Cardiac muscle cell (in vitro differentiated cells and primary cell): ENCODE measurements at regions not wholly inside any gene's neighbourhood (a gene's known extent, or its start where the extent isn't known, plus 50 kb on each side); places are given as distances from the start of the nearest gene placed in this dataset.

Source experiments
- DNase-seq, 2 donors: peaks; one replicate each; pipeline versions ENCODE4 v3.0.0 to v3.0.0-alpha.2; 2010 to 2017; ENCODE audit warnings: low read depth in 1 of 2, low spot score in 1 of 2
- H3K27ac ChIP-seq: fragments of 200-600 bp; sonication (generic); 2 replicates; pipeline ENCODE4 v1.5.1; 2016
- H3K27me3 ChIP-seq: fragments of 200-600 bp; sonication (generic); 2 replicates; pipeline ENCODE4 v1.6.0; 2016; ENCODE audit warnings: control low read depth
- H3K36me3 ChIP-seq: fragments of 200-600 bp; sonication (generic); 2 replicates; pipeline ENCODE4 v1.5.1; 2016; ENCODE audit warnings: control low read depth
- H3K4me1 ChIP-seq: fragments of 200-600 bp; sonication (generic); 2 replicates; pipeline ENCODE4 v1.8.1; 2017; ENCODE audit warnings: low read depth, mild to moderate bottlenecking, mixed run types
- H3K4me3 ChIP-seq: fragments of 200-600 bp; sonication (generic); 2 replicates; pipeline ENCODE4 v1.5.1; 2016; ENCODE audit warnings: mild to moderate bottlenecking
- H3K9me3 ChIP-seq: fragments of 200-600 bp; sonication (generic); 2 replicates; pipeline ENCODE4 v1.5.1; 2017; ENCODE audit warnings: low read depth, mild to moderate bottlenecking, control low read depth
- TF ChIP-seq, protein P1 (sequence below): IDR thresholded peaks from 2 replicates; pipeline ENCODE4 v1.5.1; 2012; ENCODE audit warnings: low read depth, mild to moderate bottlenecking, low read length

- Histone ChIP-seq H3K27me3 (no peaks in the 10 kb centered on the region), H3K4me3 (no peak overlapping the region), H3K4me1 (no peaks in the 10 kb centered on the region), H3K36me3 (no peaks in the 10 kb centered on the region), H3K27ac (no peak overlapping the region), H3K9me3 (no peaks in the 10 kb centered on the region)
- DNase-seq, result no peak
- TF ChIP-seq, protein P1, sequence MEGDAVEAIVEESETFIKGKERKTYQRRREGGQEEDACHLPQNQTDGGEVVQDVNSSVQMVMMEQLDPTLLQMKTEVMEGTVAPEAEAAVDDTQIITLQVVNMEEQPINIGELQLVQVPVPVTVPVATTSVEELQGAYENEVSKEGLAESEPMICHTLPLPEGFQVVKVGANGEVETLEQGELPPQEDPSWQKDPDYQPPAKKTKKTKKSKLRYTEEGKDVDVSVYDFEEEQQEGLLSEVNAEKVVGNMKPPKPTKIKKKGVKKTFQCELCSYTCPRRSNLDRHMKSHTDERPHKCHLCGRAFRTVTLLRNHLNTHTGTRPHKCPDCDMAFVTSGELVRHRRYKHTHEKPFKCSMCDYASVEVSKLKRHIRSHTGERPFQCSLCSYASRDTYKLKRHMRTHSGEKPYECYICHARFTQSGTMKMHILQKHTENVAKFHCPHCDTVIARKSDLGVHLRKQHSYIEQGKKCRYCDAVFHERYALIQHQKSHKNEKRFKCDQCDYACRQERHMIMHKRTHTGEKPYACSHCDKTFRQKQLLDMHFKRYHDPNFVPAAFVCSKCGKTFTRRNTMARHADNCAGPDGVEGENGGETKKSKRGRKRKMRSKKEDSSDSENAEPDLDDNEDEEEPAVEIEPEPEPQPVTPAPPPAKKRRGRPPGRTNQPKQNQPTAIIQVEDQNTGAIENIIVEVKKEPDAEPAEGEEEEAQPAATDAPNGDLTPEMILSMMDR, result no peak
These were observed 956.6 kb downstream of the REEP3 start for GRCh38 chr10:64477791-64478190.

DNA sequence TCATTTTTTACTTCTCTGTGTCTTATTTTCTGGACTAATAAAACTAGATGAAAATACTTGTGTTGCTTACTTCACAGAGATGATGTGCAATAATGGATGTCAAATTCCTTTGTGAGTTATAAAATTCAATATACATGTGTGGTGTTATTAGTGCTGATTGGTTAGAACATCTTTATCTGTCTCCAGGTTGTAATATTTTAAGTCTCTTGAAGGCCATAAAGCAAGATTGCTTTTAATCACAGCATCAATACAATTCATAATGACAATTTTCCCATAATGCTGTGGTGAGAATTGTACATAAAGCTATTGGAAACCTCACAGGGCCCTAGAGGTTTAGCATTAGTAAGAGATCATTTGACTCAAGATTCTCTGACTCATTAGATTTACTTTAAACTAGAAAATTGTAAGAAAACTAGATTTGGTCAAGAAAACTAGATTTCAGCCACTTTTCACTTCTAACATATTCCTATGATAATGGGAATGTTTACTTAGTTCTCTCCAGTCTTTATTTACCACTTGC lies 963.7 kb downstream of the REEP3 start:
- Histone ChIP-seq H3K9me3 (no peaks in the 10 kb centered on the region), H3K27ac (no peak overlapping the region), H3K27me3 (no peaks in the 10 kb centered on the region), H3K4me1 (no peaks in the 10 kb centered on the region), H3K4me3 (no peak overlapping the region), H3K36me3 (no peaks in the 10 kb centered on the region)
- TF ChIP-seq, protein P1, result no peak
- DNase-seq, result no peak

GRCh38 chr10:64486149-64486548 lies 964.9 kb downstream of the REEP3 start:
- H3K27me3 ChIP-seq, result no peaks in the 10 kb centered on the region
- peak in 1 of 2 donors; percentile 36 for DNase-seq
- H3K36me3 ChIP-seq, result no peaks in the 10 kb centered on the region
- no peaks in the 10 kb centered on the region for H3K4me1 ChIP-seq
- H3K27ac ChIP-seq, result no peak overlapping the region
- no peak overlapping the region for H3K4me3 ChIP-seq
- H3K9me3 ChIP-seq, result no peaks in the 10 kb centered on the region
- TF ChIP-seq, protein P1, result no peak

GRCh38 chr10:64486901-64487300 lies 965.7 kb downstream of the REEP3 start:
- TF ChIP-seq, protein P1, result no peak
- no peaks in the 10 kb centered on the region for H3K9me3 ChIP-seq
- no peaks in the 10 kb centered on the region for H3K27me3 ChIP-seq
- H3K27ac ChIP-seq, result no peak overlapping the region
- DNase-seq, result no peak
- no peak overlapping the region for H3K4me3 ChIP-seq
- no peaks in the 10 kb centered on the region for H3K36me3 ChIP-seq
- no peaks in the 10 kb centered on the region for H3K4me1 ChIP-seq

DNA sequence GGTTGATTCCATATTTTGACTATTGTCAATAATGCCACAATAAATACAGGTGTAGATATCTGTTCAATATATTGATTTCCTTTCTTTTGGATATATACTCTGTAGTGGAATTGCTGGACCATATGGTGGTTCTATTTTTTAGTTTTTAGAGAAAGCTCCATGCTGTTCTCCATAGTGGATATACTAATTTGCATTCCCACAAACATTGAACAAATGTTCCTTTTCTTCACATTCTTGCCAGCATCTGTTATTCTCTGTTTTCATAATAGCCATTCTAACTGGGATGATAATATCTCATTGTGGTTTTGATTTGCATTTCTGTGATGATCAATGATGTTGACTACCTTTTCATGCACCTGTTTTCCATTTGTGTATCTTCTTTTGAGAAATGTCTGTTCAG lies 973.7 kb downstream of the REEP3 start:
- no peak for DNase-seq
- H3K27me3 ChIP-seq, result no peaks in the 10 kb centered on the region
- TF ChIP-seq, protein P1, result no peak
- no peaks in the 10 kb centered on the region for H3K4me1 ChIP-seq
- no peak overlapping the region for H3K27ac ChIP-seq
- H3K36me3 ChIP-seq, result no peaks in the 10 kb centered on the region
- H3K4me3 ChIP-seq, result no peak overlapping the region
- H3K9me3 ChIP-seq, result no peaks in the 10 kb centered on the region

DNA sequence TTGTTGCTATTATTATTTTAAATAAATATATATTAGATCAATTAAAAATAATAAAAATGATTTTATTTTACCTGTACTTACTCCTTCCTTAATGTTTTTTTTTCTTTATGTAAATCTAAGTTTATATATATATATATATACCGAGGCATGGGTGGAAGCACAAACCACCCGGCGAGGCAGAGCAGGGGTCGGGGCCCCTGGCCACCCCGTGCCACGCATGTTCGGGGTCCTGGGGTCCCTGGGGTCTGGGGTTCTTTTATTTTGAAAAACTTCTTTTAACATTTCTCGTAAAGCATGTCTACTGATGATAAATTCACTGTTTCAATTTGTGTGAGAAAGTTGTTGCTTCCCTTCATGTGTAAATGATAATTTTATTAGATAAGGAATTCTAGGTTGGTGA lies 976.1 kb downstream of the REEP3 start:
- DNase-seq, result no peak
- no peaks in the 10 kb centered on the region for H3K9me3 ChIP-seq
- no peaks in the 10 kb centered on the region for H3K4me1 ChIP-seq
- no peaks in the 10 kb centered on the region for H3K36me3 ChIP-seq
- H3K4me3 ChIP-seq, result no peak overlapping the region
- H3K27me3 ChIP-seq, result no peaks in the 10 kb centered on the region
- TF ChIP-seq, protein P1, result no peak
- H3K27ac ChIP-seq, result no peak overlapping the region
